HepG2 (cell line): ENCODE measurements at regions not wholly inside any gene's neighbourhood (a gene's known extent, or its start where the extent isn't known, plus 50 kb on each side); places are given as distances from the start of the nearest gene placed in this dataset.

Experiments
- ATAC-seq: fragments of 200-7000 bp; cut with Tn5 transposase; 3 replicates; pipeline ENCODE4 v1.9.1; 2020; ENCODE audit warnings: mild to moderate bottlenecking, moderate library complexity
- BruUV-seq: library from RNA; stranded (reverse); fragments of 400-500 nt; replicated peaks from 2 replicates; lab custom pipeline; 2021; lab: Mats Ljungman, UMichigan
- CTCF ChIA-PET: fragments of 300-600 bp; formaldehyde crosslinking; extraction: SDS; loops from one replicate; lab custom pipeline; 2021; ENCODE audit warnings: low total read pairs, inconsistent platforms, low intra/inter-chr PET ratio; lab: Yijun Ruan, JAX
- POLR2A ChIA-PET: fragments of 350-600 bp; sonication (Branson Sonifier 250); formaldehyde crosslinking; loops from one replicate; lab custom pipeline; 2020; ENCODE audit warnings: antibody characterized with exemption, inconsistent platforms; lab: Yijun Ruan, JAX
- DNase-seq: peaks from one replicate; pipeline ENCODE4 v3.0.0-alpha.2; 2015; ENCODE audit warnings: low spot score
- FAIRE-seq: peaks from 3 replicates; lab custom pipeline; 2011; peaks lifted over from hg19 to GRCh38; lab: Jason Lieb, UNC
- H2AFZ ChIP-seq: one replicate; pipeline ENCODE4 v1.6.1; 2011; ENCODE audit warnings: low read length, inconsistent platforms
- H3K27ac ChIP-seq: fragments of 300-600 bp; 3 replicates; pipeline ENCODE4 v1.8.0; 2011; ENCODE audit warnings: mixed run types, mild to moderate bottlenecking, mixed read lengths, low read length, inconsistent platforms; ENCODE audit not compliant: insufficient read depth; ENCODE audit errors: extremely low read length
- H3K27me3 ChIP-seq, 2 experiments: fragments of 200-600 bp in 1 of 2; 2 replicates in 1 of 2; 3 replicates in 1 of 2; pipeline versions ENCODE4 v1.6.0 to v1.8.0; 2011; ENCODE audit warnings: low read length in 2 of 2, mild to moderate bottlenecking in 2 of 2, moderate library complexity in 2 of 2, inconsistent platforms in 1 of 2; ENCODE audit not compliant: insufficient read depth in 2 of 2, control insufficient read depth in 1 of 2
- H3K36me3 ChIP-seq, 2 experiments: fragments of 200-600 bp in 1 of 2; replicated peaks in 1 of 2; 2 replicates in 1 of 2; 3 replicates in 1 of 2; pipeline versions ENCODE4 v1.5.1 to v1.8.0; 2011; ENCODE audit warnings: low read length in 2 of 2, inconsistent platforms in 1 of 2; ENCODE audit not compliant: insufficient read depth in 2 of 2, control insufficient read depth in 1 of 2
- H3K4me1 ChIP-seq: 2 replicates; pipeline ENCODE4 v1.5.1; 2012; ENCODE audit warnings: low read length, inconsistent platforms; ENCODE audit not compliant: insufficient read depth
- H3K4me2 ChIP-seq: 2 replicates; pipeline ENCODE4 v1.6.0; 2011; ENCODE audit warnings: low read depth, low read length, inconsistent platforms
- H3K4me3 ChIP-seq, 3 experiments: fragments of 200-600 bp in 1 of 3; sonication (generic), shearing (Covaris generic) in 1 of 3; replicated peaks in 1 of 3; 2 replicates each; pipeline ENCODE4 v1.5.1; 2011 to 2016; ENCODE audit warnings: low read length in 3 of 3, inconsistent platforms in 2 of 3, low read depth in 2 of 3, mild to moderate bottlenecking in 2 of 3, control low read depth in 1 of 3, mixed read lengths in 1 of 3; ENCODE audit not compliant: insufficient read depth in 1 of 3
- H3K79me2 ChIP-seq: one replicate; pipeline ENCODE4 v1.6.1; 2011; ENCODE audit warnings: low read length, inconsistent platforms; ENCODE audit not compliant: insufficient read depth
- H3K9ac ChIP-seq: 2 replicates; pipeline ENCODE4 v1.6.0; 2011; ENCODE audit warnings: mild to moderate bottlenecking, low read depth, low read length, inconsistent platforms; ENCODE audit not compliant: insufficient read depth
- H3K9me3 ChIP-seq: 2 replicates; pipeline ENCODE4 v1.5.1; 2012; ENCODE audit warnings: mild to moderate bottlenecking, low read length
- H4K20me1 ChIP-seq: 2 replicates; pipeline ENCODE4 v1.6.0; 2011; ENCODE audit warnings: inconsistent platforms, mild to moderate bottlenecking, low read length, moderate library complexity; ENCODE audit not compliant: insufficient read depth
- AGO1 ChIP-seq: fragments of 200-400 bp; formaldehyde crosslinking; IDR thresholded peaks from 2 replicates; pipeline ENCODE4 v1.6.1; 2017; ENCODE audit warnings: mild to moderate bottlenecking, low read depth, low read length, moderate library complexity; ENCODE audit not compliant: poor library complexity, severe bottlenecking
- LCORL ChIP-seq, 2 experiments: fragments of 450-650 bp in 1 of 2; sonication (generic) in 1 of 2; formaldehyde crosslinking in 1 of 2; IDR thresholded peaks; 2 replicates each; pipeline versions ENCODE4 v1.5.0 to v1.6.1; 2017 to 2020; ENCODE audit warnings: antibody characterized with exemption in 1 of 2, missing genetic modification reagents in 1 of 2
- MAFK ChIP-seq, 2 experiments: IDR thresholded peaks in 1 of 2; conservative IDR thresholded peaks in 1 of 2; 2 replicates each; pipeline ENCODE4 v1.6.1; 2011; ENCODE audit warnings: improper control_type of control experiment in 2 of 2, low read length in 2 of 2
- MXD1 ChIP-seq: sonication (generic); formaldehyde crosslinking; IDR thresholded peaks from 2 replicates; pipeline ENCODE4 v1.4.0; 2020; ENCODE audit warnings: mild to moderate bottlenecking, missing genetic modification reagents
- MYNN ChIP-seq: sonication (generic); formaldehyde crosslinking; IDR thresholded peaks from 2 replicates; pipeline ENCODE4 v1.4.0; 2020; ENCODE audit warnings: mild to moderate bottlenecking, low read depth, missing genetic modification reagents
- NFIC ChIP-seq: IDR thresholded peaks from 2 replicates; pipeline ENCODE4 v1.6.1; 2012; ENCODE audit warnings: mild to moderate bottlenecking, low read length, inconsistent platforms
- PAWR ChIP-seq: sonication (generic); formaldehyde crosslinking; IDR thresholded peaks from 2 replicates; pipeline ENCODE4 v1.4.0; 2020; ENCODE audit warnings: missing genetic modification reagents, mild to moderate bottlenecking, borderline replicate concordance
- PHB2 ChIP-seq: fragments of 450-650 bp; IDR thresholded peaks from 2 replicates; pipeline ENCODE4 v1.6.1; 2018; ENCODE audit not compliant: partially characterized antibody
- SNAPC2 ChIP-seq: sonication (generic); formaldehyde crosslinking; IDR thresholded peaks from 2 replicates; pipeline ENCODE4 v1.8.1; 2022; ENCODE audit warnings: mild to moderate bottlenecking, missing genetic modification reagents
- STAT5B ChIP-seq: sonication (generic); formaldehyde crosslinking; IDR thresholded peaks from 2 replicates; pipeline ENCODE4 v1.4.0; 2020; ENCODE audit warnings: missing genetic modification reagents
- ZFAT ChIP-seq: sonication (generic); formaldehyde crosslinking; conservative IDR thresholded peaks from 2 replicates; pipeline ENCODE4 v1.8.1; 2023; ENCODE audit warnings: missing genetic modification reagents, inconsistent platforms
- ZNF180 ChIP-seq: sonication (generic); formaldehyde crosslinking; IDR thresholded peaks from 2 replicates; pipeline ENCODE4 v1.4.0; 2020; ENCODE audit warnings: low read depth, missing genetic modification reagents, borderline replicate concordance
- ZNF264 ChIP-seq: sonication (generic); formaldehyde crosslinking; IDR thresholded peaks from 2 replicates; pipeline ENCODE4 v1.4.0; 2020; ENCODE audit warnings: missing genetic modification reagents
- ZNF740 ChIP-seq: sonication (generic); formaldehyde crosslinking; IDR thresholded peaks from 2 replicates; pipeline ENCODE4 v1.4.0; 2020; ENCODE audit warnings: missing genetic modification reagents
- ZNF773 ChIP-seq: sonication (generic); formaldehyde crosslinking; IDR thresholded peaks from 2 replicates; pipeline ENCODE4 v1.4.0; 2020; ENCODE audit warnings: missing genetic modification reagents, borderline replicate concordance
- ZNF790 ChIP-seq: sonication (generic); formaldehyde crosslinking; IDR thresholded peaks from 2 replicates; pipeline ENCODE4 v1.8.0; 2022; ENCODE audit warnings: missing genetic modification reagents, mild to moderate bottlenecking, borderline replicate concordance
- ZNF850 ChIP-seq: sonication (generic); formaldehyde crosslinking; conservative IDR thresholded peaks from 2 replicates; pipeline ENCODE4 v1.9.0; 2021; ENCODE audit warnings: mild to moderate bottlenecking, missing genetic modification reagents
- WGBS: methylation state at CpG from one replicate; pipeline ENCODE4 v1.1.6; 2017; ENCODE audit warnings: low lambda C conversion rate; 5-methylcytosine and 5-hydroxymethylcytosine counted together
- in situ Hi-C: cut with HindIII; loops from 2 replicates; pipeline ENCODE4 v1.10.0; 2017; ENCODE audit warnings: low pct_unique_long_range_greater_than_20kb; ENCODE audit not compliant: extremely low pct_ligation_motif_present
- intact Hi-C: fragments of 100-400 bp; cut with micrococcal nuclease; formaldehyde crosslinking; loops from one replicate; pipeline ENCODE4 v1.10.0; 2022; ENCODE audit not compliant: unreplicated experiment

GRCh38 chr16:79839466-79840341, 239.2 kb upstream of the MAF start:
- Histone ChIP-seq H3K9ac (no peak overlapping the region), H3K9me3 (no peaks in the 10 kb centered on the region), H3K4me1 (peaks cover 8% of the 10 kb centered on the region), H3K27me3 (no peaks in the 10 kb centered on the region), H3K36me3 (no peaks in the 10 kb centered on the region), H3K27ac (no peak overlapping the region), H3K79me2 (no peaks in the 10 kb centered on the region), H3K4me2 (no peak overlapping the region), H2AFZ (no peak overlapping the region), H3K4me3 (no peak overlapping the region), H4K20me1 (no peaks in the 10 kb centered on the region)
- ChIA-PET CTCF (no interaction called here), POLR2A (no interaction called here)
- 67% methylated on average over 14 of the region's 14 CpGs for WGBS
- in situ Hi-C loops (no loop called here), intact Hi-C loops (no loop called here)
- no peak for TF ChIP-seq ZNF790 (CRISPR knock-in tag)
- TF ChIP-seq ZNF180 (CRISPR knock-in tag), result no peak
- TF ChIP-seq MAFK (conservative IDR thresholded peaks at IDR 0.05 in 1 of 2, IDR thresholded peaks at IDR 0.05 in 1 of 2; ENCODE audit: low read length in 2 of 2), result peak; percentile 37 to 43; a peak in 2 of 4 replicates
- DNase-seq, result no peak
- no peak for ATAC-seq
- FAIRE-seq, result no peak
- BruUV-seq, result no TSS peak

GRCh38 chr16:79838496-79839259, 238.1 kb upstream of the MAF start:
- Histone ChIP-seq H4K20me1 (no peaks in the 10 kb centered on the region), H3K4me3 (no peak overlapping the region), H3K9ac (no peak overlapping the region), H3K4me2 (peak overlapping the region; percentile 23; the same call in 1 of the 2 replicates), H3K9me3 (no peaks in the 10 kb centered on the region), H3K79me2 (no peaks in the 10 kb centered on the region), H2AFZ (no peak overlapping the region), H3K27ac (no peak overlapping the region), H3K4me1 (peaks cover 8% of the 10 kb centered on the region), H3K36me3 (no peaks in the 10 kb centered on the region), H3K27me3 (no peaks in the 10 kb centered on the region)
- 38% methylated on average over 19 of the region's 19 CpGs for WGBS
- no TSS peak for BruUV-seq
- in situ Hi-C loops, result no loop called here
- ATAC-seq (peak; percentile 74), DNase-seq (no peak), FAIRE-seq (peak; percentile 15)
- POLR2A ChIA-PET, result no interaction called here
- intact Hi-C loops, result no loop called here
- CTCF ChIA-PET, result no interaction called here
- no peak for TF ChIP-seq STAT5B (CRISPR knock-in tag)
- no peak for TF ChIP-seq AGO1
- no peak for TF ChIP-seq ZNF740
- TF ChIP-seq ZNF264 (CRISPR knock-in tag), result 0 out of 2 replicates have a peak, but pooled peaks have one; percentile 26
- TF ChIP-seq ZNF773 (CRISPR knock-in tag), result no peak
- no peak for TF ChIP-seq PAWR (CRISPR knock-in tag)
- TF ChIP-seq LCORL (IDR thresholded peaks at IDR 0.05), result no peak
- no peak for TF ChIP-seq LCORL (CRISPR knock-in tag; IDR thresholded peaks at IDR 0.05)
- TF ChIP-seq ZNF850 (CRISPR knock-in tag), result no peak
- TF ChIP-seq MYNN (CRISPR knock-in tag), result no peak
- no peak for TF ChIP-seq NFIC
- no peak for TF ChIP-seq MXD1 (CRISPR knock-in tag)
- no peak for TF ChIP-seq PHB2
- TF ChIP-seq ZFAT, result no peak
- no peak for TF ChIP-seq SNAPC2 (CRISPR knock-in tag)
